ENCODE measurements at regions not wholly inside any gene's neighbourhood (a gene's known extent, or its start where the extent isn't known, plus 50 kb on each side); places are given as distances from the start of the nearest gene placed in this dataset.

- no peak for TF ChIP-seq OSR1 (CRISPR knock-in tag; IDR thresholded peaks at IDR 0.05)
- TF ChIP-seq, protein P1, sequence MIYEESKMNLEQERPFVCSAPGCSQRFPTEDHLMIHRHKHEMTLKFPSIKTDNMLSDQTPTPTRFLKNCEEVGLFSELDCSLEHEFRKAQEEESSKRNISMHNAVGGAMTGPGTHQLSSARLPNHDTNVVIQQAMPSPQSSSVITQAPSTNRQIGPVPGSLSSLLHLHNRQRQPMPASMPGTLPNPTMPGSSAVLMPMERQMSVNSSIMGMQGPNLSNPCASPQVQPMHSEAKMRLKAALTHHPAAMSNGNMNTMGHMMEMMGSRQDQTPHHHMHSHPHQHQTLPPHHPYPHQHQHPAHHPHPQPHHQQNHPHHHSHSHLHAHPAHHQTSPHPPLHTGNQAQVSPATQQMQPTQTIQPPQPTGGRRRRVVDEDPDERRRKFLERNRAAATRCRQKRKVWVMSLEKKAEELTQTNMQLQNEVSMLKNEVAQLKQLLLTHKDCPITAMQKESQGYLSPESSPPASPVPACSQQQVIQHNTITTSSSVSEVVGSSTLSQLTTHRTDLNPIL (CRISPR knock-in tag; IDR thresholded peaks at IDR 0.05; ENCODE audit: low read depth) = no peak
Measured at GRCh38 chr5:176134529-176135223, 103.5 kb upstream of the SIMC1 start.

Measured in SK-N-SH treated with all-trans-retinoic acid at 6 μM for 48 hours (cell line).